ENCODE measurements at regions not wholly inside any gene's neighbourhood (a gene's known extent, or its start where the extent isn't known, plus 50 kb on each side); places are given as distances from the start of the nearest gene placed in this dataset.

- Mint-ChIP-seq H3K4me3 (ENCODE audit: unreplicated experiment) (no peak overlapping the region), H3K9me3 (ENCODE audit: unreplicated experiment) (no peaks in the 10 kb centered on the region), H3K36me3 (ENCODE audit: low read depth, unreplicated experiment) (no peaks in the 10 kb centered on the region), H3K4me1 (ENCODE audit: low read depth, unreplicated experiment) (peaks cover 3% of the 10 kb centered on the region), H3K27ac (ENCODE audit: unreplicated experiment) (no peak overlapping the region), H3K27me3 (ENCODE audit: low read depth, unreplicated experiment) (peaks cover 4% of the 10 kb centered on the region)
- no peaks in the 10 kb centered on the region for H3K36me3 ChIP-seq (ENCODE audit: insufficient read depth, low read length)
- no peaks in the 10 kb centered on the region for H3K4me1 ChIP-seq (ENCODE audit: insufficient read depth, low read length)
- H3K4me3 ChIP-seq (ENCODE audit: insufficient read depth, low read depth, low read length): no peak overlapping the region
- H4K20me1 ChIP-seq (ENCODE audit: insufficient read depth, low read length): no peaks in the 10 kb centered on the region
- TF ChIP-seq CTCF (IDR thresholded peaks at IDR 0.05; ENCODE audit: insufficient read depth, low read depth, low read length) (no peak), EZH2 (IDR thresholded peaks at IDR 0.05; ENCODE audit: insufficient read depth, low read length) (no peak)
- DNase-seq (ENCODE audit: low read depth) (no peak), FAIRE-seq (no peak)
- no peak overlapping the region for H3K4me2 ChIP-seq (ENCODE audit: low read length)
- no peaks in the 10 kb centered on the region for H3K27me3 ChIP-seq (ENCODE audit: insufficient read depth, low read length)
- H3K9me3 ChIP-seq (ENCODE audit: insufficient read depth, low read depth, low read length): peaks cover 12% of the 10 kb centered on the region
- H3K79me2 ChIP-seq (ENCODE audit: insufficient read depth, low read length): no peaks in the 10 kb centered on the region
- H3K9ac ChIP-seq (ENCODE audit: low read length): no peak overlapping the region
- no peak overlapping the region for H2AFZ ChIP-seq (ENCODE audit: low read depth, low read length)
- H3K27ac ChIP-seq (ENCODE audit: low read depth, low read length): no peak overlapping the region
Observed at GRCh38 chr5:6029811-6030271, 348.5 kb downstream of the MED10 start.

GRCh38 chr5:6026766-6027406, 351.5 kb downstream of the MED10 start:
- Mint-ChIP-seq H3K9me3 (ENCODE audit: unreplicated experiment) (peaks cover 2% of the 10 kb centered on the region), H3K4me1 (ENCODE audit: low read depth, unreplicated experiment) (peaks cover 3% of the 10 kb centered on the region), H3K4me3 (ENCODE audit: unreplicated experiment) (no peak overlapping the region), H3K36me3 (ENCODE audit: low read depth, unreplicated experiment) (no peaks in the 10 kb centered on the region), H3K27me3 (ENCODE audit: low read depth, unreplicated experiment) (peaks cover 5% of the 10 kb centered on the region), H3K27ac (ENCODE audit: unreplicated experiment) (no peak overlapping the region)
- Histone ChIP-seq H3K27me3 (ENCODE audit: insufficient read depth, low read length) (no peaks in the 10 kb centered on the region), H4K20me1 (ENCODE audit: insufficient read depth, low read length) (no peaks in the 10 kb centered on the region), H3K4me2 (ENCODE audit: low read length) (no peak overlapping the region), H3K27ac (ENCODE audit: low read depth, low read length) (no peak overlapping the region), H3K4me3 (ENCODE audit: insufficient read depth, low read depth, low read length) (no peak overlapping the region), H3K9ac (ENCODE audit: low read length) (no peak overlapping the region), H3K9me3 (ENCODE audit: insufficient read depth, low read depth, low read length) (peaks cover 12% of the 10 kb centered on the region), H3K79me2 (ENCODE audit: insufficient read depth, low read length) (no peaks in the 10 kb centered on the region), H3K4me1 (ENCODE audit: insufficient read depth, low read length) (no peaks in the 10 kb centered on the region), H2AFZ (ENCODE audit: low read depth, low read length) (no peak overlapping the region), H3K36me3 (ENCODE audit: insufficient read depth, low read length) (no peaks in the 10 kb centered on the region)
- DNase-seq (ENCODE audit: low read depth): no peak
- TF ChIP-seq EZH2 (IDR thresholded peaks at IDR 0.05; ENCODE audit: insufficient read depth, low read length) (no peak), CTCF (IDR thresholded peaks at IDR 0.05; ENCODE audit: insufficient read depth, low read depth, low read length) (no peak)
- no peak for FAIRE-seq

- Histone ChIP-seq H3K27ac (ENCODE audit: low read depth, low read length) (no peak overlapping the region), H3K9me3 (ENCODE audit: insufficient read depth, low read depth, low read length) (peaks cover 4% of the 10 kb centered on the region), H3K79me2 (ENCODE audit: insufficient read depth, low read length) (no peaks in the 10 kb centered on the region), H3K4me3 (ENCODE audit: insufficient read depth, low read depth, low read length) (no peak overlapping the region), H3K36me3 (ENCODE audit: insufficient read depth, low read length) (no peaks in the 10 kb centered on the region), H4K20me1 (ENCODE audit: insufficient read depth, low read length) (no peaks in the 10 kb centered on the region), H3K9ac (ENCODE audit: low read length) (no peak overlapping the region), H3K4me2 (ENCODE audit: low read length) (no peak overlapping the region), H2AFZ (ENCODE audit: low read depth, low read length) (no peak overlapping the region), H3K4me1 (ENCODE audit: insufficient read depth, low read length) (no peaks in the 10 kb centered on the region), H3K27me3 (ENCODE audit: insufficient read depth, low read length) (no peaks in the 10 kb centered on the region)
- Mint-ChIP-seq H3K4me3 (ENCODE audit: unreplicated experiment) (no peak overlapping the region), H3K9me3 (ENCODE audit: unreplicated experiment) (peaks cover 2% of the 10 kb centered on the region), H3K4me1 (ENCODE audit: low read depth, unreplicated experiment) (no peaks in the 10 kb centered on the region), H3K27ac (ENCODE audit: unreplicated experiment) (no peak overlapping the region), H3K36me3 (ENCODE audit: low read depth, unreplicated experiment) (no peaks in the 10 kb centered on the region), H3K27me3 (ENCODE audit: low read depth, unreplicated experiment) (no peaks in the 10 kb centered on the region)
- DNase-seq (ENCODE audit: low read depth): no peak
- no peak for FAIRE-seq
- no peak for TF ChIP-seq EZH2 (IDR thresholded peaks at IDR 0.05; ENCODE audit: insufficient read depth, low read length)
- no peak for TF ChIP-seq CTCF (IDR thresholded peaks at IDR 0.05; ENCODE audit: insufficient read depth, low read depth, low read length)
Observed at GRCh38 chr5:6019612-6020011, 358.7 kb downstream of the MED10 start.
